HG02610 (cell line): ENCODE measurements at regions not wholly inside any gene's neighbourhood (a gene's known extent, or its start where the extent isn't known, plus 50 kb on each side); places are given as distances from the start of the nearest gene placed in this dataset.
"Not testable (repeated sequence)": the region's sequence is repeated elsewhere in the genome, so short reads cannot be mapped to it uniquely, and the experiment has no call there.

Experiments used
- ATAC-seq: cut with Tn5 transposase; IDR thresholded peaks from one replicate; pipeline ENCODE4 v1.9.1; 2021; ENCODE audit warnings: mild to moderate bottlenecking, moderate library complexity; ENCODE audit not compliant: unreplicated experiment

DNA sequence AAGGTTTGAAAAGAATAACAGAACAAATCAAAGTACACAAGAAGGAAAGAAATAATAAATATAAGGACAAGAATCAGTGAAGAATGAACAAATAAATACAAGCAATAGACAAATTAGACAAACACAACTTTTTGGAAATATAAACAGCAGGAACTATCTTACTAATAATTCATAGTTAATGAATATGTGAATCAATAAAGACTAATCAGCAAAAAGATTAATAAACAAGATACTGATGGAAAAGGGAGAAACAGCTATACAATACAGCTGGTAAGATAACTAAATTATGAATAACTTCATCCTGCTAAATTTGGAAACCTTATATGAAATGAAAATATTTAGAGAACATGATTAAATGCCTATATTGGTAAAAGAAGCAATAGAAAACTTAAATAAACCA lies 193.6 kb upstream of the SPRED2 start:
- no peak for ATAC-seq

- ATAC-seq = no peak
Measured at GRCh38 chr2:65622951-65623535, 190.6 kb upstream of the SPRED2 start.

GRCh38 chr2:65622499-65622898 lies 190.1 kb upstream of the SPRED2 start:
- ATAC-seq = no peak

DNA sequence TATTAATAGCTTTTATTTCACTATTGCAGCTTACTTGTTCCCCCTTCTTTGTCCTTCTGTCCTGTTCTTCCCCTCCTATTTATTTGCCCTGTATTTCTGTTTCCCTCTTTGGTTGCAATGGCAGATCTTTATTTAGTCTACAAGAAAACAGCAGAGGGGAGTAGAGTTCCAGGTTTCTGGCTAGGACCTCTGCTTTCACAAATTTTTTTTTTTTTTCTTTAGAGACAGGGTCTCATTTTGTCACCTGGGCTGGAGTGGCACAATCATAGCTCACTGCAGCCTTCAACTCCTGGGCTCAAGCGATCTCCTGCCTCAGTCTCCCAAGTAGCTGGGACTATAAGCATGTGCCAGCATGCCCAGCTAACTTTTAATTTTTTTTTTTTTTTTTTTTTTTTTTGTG lies 188.1 kb upstream of the SPRED2 start:
- ATAC-seq = no peak

- no peak for ATAC-seq
Measured at GRCh38 chr2:65620026-65620425, 187.6 kb upstream of the SPRED2 start.

- ATAC-seq = no peak
Measured at GRCh38 chr2:65615602-65616001, 183.2 kb upstream of the SPRED2 start.

- ATAC-seq = no peak
Measured at GRCh38 chr2:65613968-65614555, 181.7 kb upstream of the SPRED2 start.

DNA sequence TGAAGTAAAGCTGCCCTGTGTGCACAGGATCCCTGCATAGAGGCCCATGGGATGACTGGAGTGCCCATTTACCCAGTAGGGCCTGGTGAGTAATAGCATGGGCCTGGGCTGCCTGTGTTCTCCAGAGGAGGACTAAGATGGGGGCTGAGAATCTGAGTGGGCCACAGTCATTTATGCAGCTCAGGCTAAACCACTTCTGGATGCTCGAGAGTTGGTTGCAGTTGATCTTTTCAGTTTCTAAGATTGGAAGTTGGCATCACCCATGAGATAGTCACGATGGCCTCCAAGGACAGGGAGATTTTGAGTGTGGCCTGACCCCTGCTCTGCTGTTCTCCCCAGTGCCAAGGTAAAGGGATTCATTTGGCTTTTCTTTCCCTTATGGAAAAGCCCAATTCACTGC lies 179.1 kb upstream of the SPRED2 start:
- ATAC-seq = no peak

- no peak for ATAC-seq
Measured at GRCh38 chr2:65608916-65609315, 176.5 kb upstream of the SPRED2 start.

GRCh38 chr2:65608466-65608865 lies 176.1 kb upstream of the SPRED2 start:
- ATAC-seq = no peak

GRCh38 chr2:65607662-65608305 lies 175.4 kb upstream of the SPRED2 start:
- ATAC-seq = no peak

- ATAC-seq = peak; percentile 19
Measured at GRCh38 chr2:65605743-65606058, 173.3 kb upstream of the SPRED2 start.

GRCh38 chr2:65605058-65605742 lies 172.8 kb upstream of the SPRED2 start:
- ATAC-seq = peak; percentile 16

- ATAC-seq = no peak
Measured at GRCh38 chr2:65604246-65604645, 171.8 kb upstream of the SPRED2 start.

- no peak for ATAC-seq
Measured at GRCh38 chr2:65602603-65603235, 170.3 kb upstream of the SPRED2 start.

- ATAC-seq = not testable (repeated sequence)
Measured at GRCh38 chr2:65600871-65601270, 168.5 kb upstream of the SPRED2 start.

- ATAC-seq = not testable (repeated sequence)
Measured at GRCh38 chr2:65600351-65600750, 168.0 kb upstream of the SPRED2 start.

DNA sequence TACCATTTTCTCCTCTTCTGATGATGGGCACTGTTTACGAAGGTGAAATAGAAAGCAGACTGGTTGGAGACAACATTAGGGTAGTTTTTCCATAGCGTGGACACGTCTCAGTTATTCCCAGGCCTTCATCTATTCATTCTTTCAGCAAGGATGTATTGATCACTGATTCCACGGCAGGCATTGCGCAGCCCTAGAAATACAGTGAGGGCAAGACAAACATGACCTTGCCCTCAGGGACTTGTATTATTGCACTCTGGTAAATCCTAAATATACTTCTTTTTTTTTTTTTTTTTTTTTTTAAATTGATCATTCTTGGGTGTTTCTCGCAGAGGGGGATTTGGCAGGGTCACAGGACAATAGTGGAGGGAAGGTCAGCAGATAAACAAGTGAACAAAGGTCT lies 167.3 kb upstream of the SPRED2 start:
- ATAC-seq = no peak

- no peak for ATAC-seq
Measured at GRCh38 chr2:65598996-65599395, 166.6 kb upstream of the SPRED2 start.

GRCh38 chr2:65598264-65598663 lies 165.9 kb upstream of the SPRED2 start:
- ATAC-seq = no peak

DNA sequence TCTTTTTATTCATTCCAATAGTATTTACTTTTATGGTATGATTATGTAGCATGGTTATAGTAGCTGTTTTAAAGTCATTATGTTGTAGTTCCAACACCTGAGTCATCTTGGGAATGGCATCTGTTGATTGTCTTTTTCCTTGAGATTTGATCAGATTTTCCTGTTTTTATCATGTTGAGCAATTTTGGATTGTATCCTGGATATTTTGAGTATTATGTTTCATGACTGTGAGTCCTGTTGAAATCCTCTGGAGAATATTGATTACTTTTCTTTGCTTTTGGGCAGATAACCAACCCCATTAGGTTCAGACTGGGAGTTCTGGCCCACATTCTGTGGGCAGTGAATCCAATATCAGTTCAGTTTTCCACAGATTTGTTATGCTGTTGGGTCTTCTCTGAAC lies 163.2 kb upstream of the SPRED2 start:
- ATAC-seq = no peak

- no peak for ATAC-seq
Measured at GRCh38 chr2:65594150-65594549, 161.8 kb upstream of the SPRED2 start.
